Astrocyte of the spinal cord (primary cell): ENCODE measurements at regions not wholly inside any gene's neighbourhood (a gene's known extent, or its start where the extent isn't known, plus 50 kb on each side); places are given as distances from the start of the nearest gene placed in this dataset.

Source experiments
- DNase-seq: peaks from one replicate; pipeline ENCODE4 v3.0.0; 2011; ENCODE audit warnings: low read depth, low spot score
- H3K4me3 ChIP-seq: 2 replicates; pipeline ENCODE4 v1.5.1; 2011; ENCODE audit warnings: low read depth, mild to moderate bottlenecking, low read length, moderate library complexity
- in situ Hi-C: cut with HindIII; loops from 2 replicates; pipeline ENCODE4 v1.10.0; 2017; ENCODE audit warnings: low sequenced_read_pairs
- TF ChIP-seq, protein P1 (sequence below): IDR thresholded peaks from 2 replicates; pipeline ENCODE4 v1.5.1; 2012; ENCODE audit warnings: low read depth, mild to moderate bottlenecking, low read length, inconsistent platforms

DNA sequence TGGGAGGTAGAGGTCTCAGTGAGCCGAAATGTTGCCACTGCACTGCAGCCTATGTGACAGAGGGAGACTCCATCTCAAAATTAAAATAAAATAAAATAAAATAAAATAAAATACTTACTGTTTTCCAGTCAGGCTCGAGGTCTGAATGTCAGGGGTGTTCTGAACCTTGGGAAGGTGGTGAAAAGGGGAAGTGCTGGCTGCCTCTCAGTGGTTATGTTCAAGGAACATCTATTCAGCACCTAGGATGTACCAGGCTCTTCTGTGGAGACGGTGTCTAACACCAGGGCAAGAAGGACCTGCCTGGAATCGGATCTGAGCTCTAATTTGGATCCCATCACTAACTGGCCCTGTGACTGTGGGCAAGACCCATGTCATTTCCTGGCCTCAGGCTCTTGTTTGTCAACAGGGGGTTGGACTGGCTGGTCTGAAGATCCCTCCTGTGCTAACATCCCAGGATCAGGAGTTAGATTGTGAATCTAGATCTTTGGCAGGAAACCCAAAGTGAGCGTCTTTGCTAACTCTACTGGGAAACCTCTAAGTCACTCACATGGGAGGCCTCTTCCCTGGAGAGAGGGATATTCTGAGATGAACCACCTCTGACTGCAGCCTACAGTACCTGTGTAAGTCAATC, 63.4 kb upstream of the SIRPG start:
- in situ Hi-C loops, result no loop called here
- TF ChIP-seq, protein P1, sequence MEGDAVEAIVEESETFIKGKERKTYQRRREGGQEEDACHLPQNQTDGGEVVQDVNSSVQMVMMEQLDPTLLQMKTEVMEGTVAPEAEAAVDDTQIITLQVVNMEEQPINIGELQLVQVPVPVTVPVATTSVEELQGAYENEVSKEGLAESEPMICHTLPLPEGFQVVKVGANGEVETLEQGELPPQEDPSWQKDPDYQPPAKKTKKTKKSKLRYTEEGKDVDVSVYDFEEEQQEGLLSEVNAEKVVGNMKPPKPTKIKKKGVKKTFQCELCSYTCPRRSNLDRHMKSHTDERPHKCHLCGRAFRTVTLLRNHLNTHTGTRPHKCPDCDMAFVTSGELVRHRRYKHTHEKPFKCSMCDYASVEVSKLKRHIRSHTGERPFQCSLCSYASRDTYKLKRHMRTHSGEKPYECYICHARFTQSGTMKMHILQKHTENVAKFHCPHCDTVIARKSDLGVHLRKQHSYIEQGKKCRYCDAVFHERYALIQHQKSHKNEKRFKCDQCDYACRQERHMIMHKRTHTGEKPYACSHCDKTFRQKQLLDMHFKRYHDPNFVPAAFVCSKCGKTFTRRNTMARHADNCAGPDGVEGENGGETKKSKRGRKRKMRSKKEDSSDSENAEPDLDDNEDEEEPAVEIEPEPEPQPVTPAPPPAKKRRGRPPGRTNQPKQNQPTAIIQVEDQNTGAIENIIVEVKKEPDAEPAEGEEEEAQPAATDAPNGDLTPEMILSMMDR, result no peak
- no peak for DNase-seq
- H3K4me3 ChIP-seq, result no peak overlapping the region

DNA sequence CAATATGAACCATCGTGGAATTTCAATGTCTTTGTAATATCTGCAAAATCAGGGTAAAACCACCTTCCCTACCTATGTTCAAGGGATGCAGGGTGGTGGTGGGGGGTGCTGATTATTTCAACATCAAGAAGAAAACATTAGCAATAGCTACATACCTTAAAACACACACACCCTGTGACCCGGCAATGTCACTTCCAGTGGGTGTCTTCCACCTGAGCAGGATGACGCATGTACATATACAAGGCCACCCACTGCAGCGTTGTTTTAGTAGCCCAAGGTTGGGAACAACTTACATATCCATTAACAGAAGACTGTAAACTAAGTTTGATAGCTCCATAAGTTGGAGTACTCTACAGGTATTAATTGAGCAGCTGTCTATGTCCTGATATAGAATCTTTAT, 62.6 kb upstream of the SIRPG start:
- no peak for DNase-seq
- no peak overlapping the region for H3K4me3 ChIP-seq
- TF ChIP-seq, protein P1, result no peak
- in situ Hi-C loops, result no loop called here

DNA sequence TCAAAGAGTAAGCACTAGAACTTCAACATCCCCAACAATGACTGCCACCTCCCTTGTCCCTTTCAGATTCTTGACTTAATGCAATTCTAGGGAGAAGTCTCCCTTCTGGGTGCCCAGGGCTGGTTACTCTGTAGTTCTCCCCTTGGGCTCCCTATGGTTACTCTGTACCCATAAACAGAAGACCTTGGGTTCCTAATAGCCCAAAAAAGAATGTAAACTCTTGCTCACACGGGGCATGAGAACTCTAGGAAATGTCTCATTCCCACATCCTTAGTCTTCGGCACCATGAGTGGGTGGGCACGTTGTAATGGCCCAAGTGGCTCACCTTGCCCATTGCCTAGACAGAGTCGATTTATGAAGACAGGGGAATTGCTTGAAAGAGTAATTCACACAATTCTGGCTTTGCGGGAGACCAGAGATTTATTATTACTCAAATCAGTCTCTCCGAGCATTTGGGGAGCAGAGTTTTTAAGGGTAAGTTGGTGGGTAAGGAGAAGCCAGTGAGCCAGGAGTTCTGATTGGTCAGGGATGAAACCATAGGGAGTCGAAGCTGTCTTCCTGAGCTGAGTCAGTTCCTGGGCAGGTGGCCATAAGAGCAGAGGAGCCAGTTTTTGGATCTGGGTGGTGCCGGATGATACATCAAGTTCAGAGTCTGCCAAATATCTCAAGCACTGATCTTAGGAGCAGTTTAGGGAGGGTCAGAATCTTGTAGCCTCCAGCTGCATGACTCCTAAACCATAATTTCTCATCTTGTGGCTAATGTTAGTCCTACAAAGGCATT, 61.2 kb upstream of the SIRPG start:
- TF ChIP-seq, protein P1, result no peak
- in situ Hi-C loops, result no loop called here
- no peak overlapping the region for H3K4me3 ChIP-seq
- peak; percentile 65 for DNase-seq

DNA sequence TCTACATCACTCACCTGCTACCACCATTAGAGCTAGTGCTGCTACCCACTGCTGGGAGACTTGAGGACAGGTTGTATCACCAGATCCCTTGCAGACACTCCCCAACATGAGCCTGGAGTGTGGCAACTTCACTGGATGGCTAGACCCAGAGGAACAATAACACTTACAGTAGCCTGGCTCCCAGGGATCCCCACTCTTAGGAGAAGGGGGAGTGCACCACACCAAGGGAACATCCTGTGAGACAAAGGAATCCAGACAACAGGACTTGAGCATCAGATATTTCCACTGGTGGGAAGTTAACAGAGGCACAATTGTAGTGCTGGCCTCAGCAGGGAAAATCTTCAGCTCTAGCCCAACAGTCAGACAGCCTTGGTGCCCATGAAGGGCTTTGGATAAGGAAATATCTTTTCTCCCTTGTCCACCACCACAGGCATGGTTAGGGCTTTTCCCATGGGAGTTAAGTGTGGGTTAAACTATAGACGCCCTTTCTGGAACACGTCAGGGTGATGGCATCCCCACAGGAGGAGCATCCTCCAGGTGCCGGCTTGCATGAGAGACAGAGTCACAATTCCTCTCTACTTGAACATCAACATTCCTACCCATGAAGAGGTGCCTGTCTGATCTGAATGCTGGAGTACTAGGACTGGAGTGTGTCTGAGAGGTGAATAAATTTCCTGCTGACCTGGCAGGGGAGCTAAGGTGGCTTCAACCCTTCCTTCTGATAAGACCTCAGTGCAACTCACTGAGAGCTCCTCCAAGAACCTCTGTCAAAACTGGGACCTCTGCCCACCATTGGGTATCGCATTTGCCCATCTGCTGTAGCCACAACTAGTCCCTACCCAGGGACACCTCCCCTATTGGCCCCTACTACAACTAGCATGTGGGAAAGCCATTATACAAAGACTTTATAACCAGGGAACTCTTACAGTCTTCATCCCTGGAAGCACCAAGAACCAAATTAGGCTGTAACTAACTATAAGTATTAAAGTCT, 55.4 kb upstream of the SIRPG start:
- no peak for DNase-seq
- no peak overlapping the region for H3K4me3 ChIP-seq
- in situ Hi-C loops, result no loop called here
- TF ChIP-seq, protein P1, result no peak

DNA sequence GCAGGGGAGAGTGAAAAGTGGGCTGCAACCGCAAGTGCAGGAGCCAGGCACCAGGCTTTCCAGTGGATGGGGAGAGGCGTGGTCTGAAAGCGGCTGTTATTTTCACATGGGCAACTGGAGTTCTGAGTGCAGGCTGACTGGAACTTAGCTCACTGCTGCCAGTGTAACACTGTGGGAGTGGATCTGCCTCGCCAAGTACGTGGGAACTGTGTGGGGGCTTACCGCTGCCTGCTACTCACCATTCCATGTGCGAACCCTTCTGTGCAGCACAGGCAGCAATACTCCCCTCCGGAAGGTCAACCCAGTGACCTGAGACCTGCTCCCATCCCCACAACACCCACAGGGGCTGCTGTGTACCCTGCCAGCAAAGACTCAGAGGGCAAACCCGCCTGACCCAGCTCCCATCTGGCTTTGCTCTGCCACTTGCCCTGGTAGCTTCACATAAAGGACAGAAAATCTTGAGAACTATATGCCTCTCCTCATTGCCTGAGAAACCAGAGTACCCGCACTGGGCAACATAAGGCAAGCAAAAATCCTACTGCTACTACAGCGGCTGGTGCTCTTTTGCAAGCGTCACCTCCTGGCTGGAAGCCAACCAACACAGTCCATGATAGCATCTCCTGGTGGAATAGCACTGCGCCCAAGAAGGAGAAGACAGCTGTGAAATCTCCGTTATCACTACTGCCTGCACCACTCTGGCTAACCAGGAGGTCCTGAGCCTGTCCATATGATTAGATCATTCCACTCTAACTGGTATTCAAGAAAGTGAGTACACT, 54.4 kb upstream of the SIRPG start:
- no peak for DNase-seq
- in situ Hi-C loops, result no loop called here
- TF ChIP-seq, protein P1, result no peak
- no peak overlapping the region for H3K4me3 ChIP-seq

DNA sequence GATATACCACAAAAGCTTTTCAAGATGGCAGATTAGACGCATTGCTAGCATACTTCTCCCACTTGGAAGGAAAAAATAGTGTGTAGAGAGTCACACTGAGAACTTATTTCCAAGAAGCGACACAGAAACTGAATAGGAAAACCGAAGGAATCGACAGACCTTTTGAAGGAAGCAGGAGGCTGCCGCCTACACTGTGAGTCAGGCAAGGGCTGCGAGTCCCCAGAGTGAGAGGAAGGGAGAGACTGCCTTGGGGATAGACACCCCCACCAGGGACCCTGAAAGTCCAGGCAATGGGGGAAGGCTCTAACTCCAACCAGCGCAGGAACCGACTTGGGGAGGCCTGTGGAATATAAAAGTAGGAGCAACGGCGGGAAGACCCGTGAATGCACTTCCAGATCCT, 53.7 kb upstream of the SIRPG start:
- no peak overlapping the region for H3K4me3 ChIP-seq
- TF ChIP-seq, protein P1, result no peak
- in situ Hi-C loops, result no loop called here
- DNase-seq, result no peak
